DND-41 (cell line): ENCODE measurements at regions not wholly inside any gene's neighbourhood (a gene's known extent, or its start where the extent isn't known, plus 50 kb on each side); places are given as distances from the start of the nearest gene placed in this dataset.

Source experiments
- ATAC-seq: fragments of 200-7000 bp; cut with Tn5 transposase; 3 replicates; pipeline ENCODE4 v1.9.1; 2021; ENCODE audit warnings: low read depth; ENCODE audit not compliant: insufficient read depth
- DNase-seq: peaks from one replicate; pipeline ENCODE4 v3.0.0-alpha.2; 2020
- H2AFZ ChIP-seq: 2 replicates; pipeline ENCODE4 v1.6.0; 2012; ENCODE audit warnings: low read depth, low read length
- H3K27ac ChIP-seq: 2 replicates; pipeline ENCODE4 v1.5.1; 2012; ENCODE audit warnings: low read length, inconsistent platforms
- H3K27me3 ChIP-seq: fragments of 200-600 bp; sonication (generic); 2 replicates; pipeline ENCODE4 v1.6.0; 2012; ENCODE audit warnings: low read length, mild to moderate bottlenecking, inconsistent platforms; ENCODE audit not compliant: insufficient read depth, poor library complexity
- H3K36me3 ChIP-seq: 2 replicates; pipeline ENCODE4 v1.5.1; 2012; ENCODE audit warnings: low read length, inconsistent platforms; ENCODE audit not compliant: insufficient read depth
- H3K4me1 ChIP-seq: 2 replicates; pipeline ENCODE4 v1.5.1; 2012; ENCODE audit warnings: mild to moderate bottlenecking, low read length; ENCODE audit not compliant: insufficient read depth
- H3K4me2 ChIP-seq: 2 replicates; pipeline ENCODE4 v1.6.0; 2012; ENCODE audit warnings: mild to moderate bottlenecking, moderate library complexity, low read length, inconsistent platforms; ENCODE audit not compliant: insufficient read depth
- H3K4me3 ChIP-seq, 2 experiments: fragments of 200-600 bp in 1 of 2; shearing (Covaris generic) in 1 of 2; 2 replicates each; pipeline ENCODE4 v1.5.1; 2012 to 2016; ENCODE audit warnings: inconsistent platforms in 2 of 2, low read length in 2 of 2, mild to moderate bottlenecking in 2 of 2, low read depth in 1 of 2, moderate library complexity in 1 of 2
- H3K79me2 ChIP-seq: 2 replicates; pipeline ENCODE4 v1.6.0; 2012; ENCODE audit warnings: low read length, inconsistent platforms; ENCODE audit not compliant: insufficient read depth
- H3K9ac ChIP-seq: 2 replicates; pipeline ENCODE4 v1.6.0; 2012; ENCODE audit warnings: low read depth, mild to moderate bottlenecking, inconsistent platforms, low read length, moderate library complexity
- H3K9me3 ChIP-seq: 2 replicates; pipeline ENCODE4 v1.5.1; 2012; ENCODE audit warnings: low read length, moderate library complexity, mild to moderate bottlenecking, inconsistent platforms; ENCODE audit not compliant: insufficient read depth, severe bottlenecking
- H4K20me1 ChIP-seq: 2 replicates; pipeline ENCODE4 v1.6.0; 2012; ENCODE audit warnings: low read length; ENCODE audit not compliant: insufficient read depth
- CTCF ChIP-seq: IDR thresholded peaks from 2 replicates; pipeline ENCODE4 v1.5.1; 2012; ENCODE audit warnings: borderline replicate concordance, low read length, moderate library complexity, mild to moderate bottlenecking; ENCODE audit not compliant: poor library complexity, severe bottlenecking; ENCODE audit errors: extremely low read depth
- EZH2 ChIP-seq: IDR thresholded peaks from 3 replicates; pipeline ENCODE4 v1.6.1; 2012; ENCODE audit warnings: borderline replicate concordance, low read depth, mild to moderate bottlenecking, moderate library complexity, low read length, inconsistent platforms; ENCODE audit not compliant: severe bottlenecking

DNA sequence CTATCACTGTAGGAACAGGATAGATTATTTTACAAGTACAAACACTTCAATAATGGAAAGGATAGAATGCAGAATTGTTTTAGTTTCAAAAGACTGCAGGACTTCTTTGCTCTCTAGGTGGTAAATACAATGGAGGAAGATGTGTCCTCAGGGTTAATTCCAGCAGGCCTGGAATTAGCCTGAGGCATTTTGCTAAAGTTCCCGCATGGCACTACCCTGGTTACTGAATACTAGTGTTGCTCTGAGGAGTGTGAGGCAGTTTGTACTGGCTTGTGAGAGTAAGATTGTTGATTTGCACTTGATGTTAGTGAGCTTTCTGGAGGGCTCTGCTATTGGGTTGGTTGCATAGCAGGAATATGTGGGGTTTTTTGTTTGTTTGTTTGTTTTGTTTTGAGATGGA, 61.4 kb downstream of the FASLG start:
- H2AFZ ChIP-seq, result no peak overlapping the region
- ATAC-seq, result no peak
- H3K4me3 ChIP-seq, result no peak overlapping the region
- H3K4me1 ChIP-seq, result peaks cover 16% of the 10 kb centered on the region; the same call in 1 of the 2 replicates
- no peaks in the 10 kb centered on the region for H4K20me1 ChIP-seq
- no peak overlapping the region for H3K9ac ChIP-seq
- no peak overlapping the region for H3K4me2 ChIP-seq
- H3K9me3 ChIP-seq, result no peaks in the 10 kb centered on the region
- no peak overlapping the region for H3K27ac ChIP-seq
- H3K36me3 ChIP-seq, result no peaks in the 10 kb centered on the region
- TF ChIP-seq CTCF, result no peak
- TF ChIP-seq EZH2, result no peak
- DNase-seq, result no peak
- no peaks in the 10 kb centered on the region for H3K79me2 ChIP-seq
- no peaks in the 10 kb centered on the region for H3K27me3 ChIP-seq

DNA sequence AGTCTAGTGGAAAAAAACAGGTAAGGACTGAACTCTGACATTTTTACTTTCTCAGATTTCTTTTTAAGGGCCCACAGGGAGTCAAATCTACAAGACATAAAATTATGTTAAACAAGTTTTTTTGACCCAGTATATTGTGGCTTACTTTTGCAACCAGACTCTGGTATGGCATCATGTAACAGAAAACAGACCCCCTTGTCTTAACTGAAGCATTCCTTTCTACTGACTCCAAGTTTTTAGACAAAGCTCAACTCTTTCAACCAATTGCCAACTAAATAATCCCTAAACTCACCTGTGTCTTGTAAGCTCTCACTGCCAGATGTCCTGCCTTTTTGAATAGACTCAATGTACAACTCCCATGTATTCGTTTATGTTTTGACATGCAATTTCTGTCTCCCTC, 64.3 kb downstream of the FASLG start:
- Histone ChIP-seq H3K27ac (no peak overlapping the region), H3K36me3 (no peaks in the 10 kb centered on the region), H3K9me3 (peaks cover 4% of the 10 kb centered on the region), H2AFZ (no peak overlapping the region), H3K9ac (no peak overlapping the region), H3K4me1 (peaks cover 11% of the 10 kb centered on the region; the same call in 1 of the 2 replicates), H3K4me2 (no peak overlapping the region), H3K27me3 (no peaks in the 10 kb centered on the region), H4K20me1 (no peaks in the 10 kb centered on the region), H3K79me2 (no peaks in the 10 kb centered on the region), H3K4me3 (no peak overlapping the region)
- DNase-seq, result no peak
- TF ChIP-seq CTCF (no peak), EZH2 (no peak)
- ATAC-seq, result no peak

DNA sequence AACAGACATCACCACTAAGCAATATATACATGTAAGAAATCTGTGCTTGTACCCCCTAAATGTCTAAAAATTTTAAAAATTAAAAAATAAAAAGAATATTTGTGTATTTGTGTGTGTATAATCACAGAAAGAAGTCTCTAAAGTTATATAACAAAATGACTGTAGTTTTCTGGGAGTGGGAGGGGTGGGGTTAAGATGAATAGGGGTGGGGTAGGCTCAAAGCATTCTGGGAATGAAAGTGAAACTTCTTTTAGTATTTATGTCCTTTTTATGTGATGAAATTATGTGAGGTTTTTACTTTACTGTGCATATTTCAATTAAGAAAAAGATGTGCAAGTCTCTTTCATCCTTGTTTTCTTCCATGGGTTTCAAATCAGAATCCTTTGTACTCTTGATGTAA, 65.3 kb downstream of the FASLG start:
- Histone ChIP-seq H4K20me1 (no peaks in the 10 kb centered on the region), H3K4me1 (peaks cover 6% of the 10 kb centered on the region; the same call in 1 of the 2 replicates), H3K4me2 (no peak overlapping the region), H3K27me3 (no peaks in the 10 kb centered on the region), H3K79me2 (no peaks in the 10 kb centered on the region), H3K4me3 (no peak overlapping the region), H2AFZ (no peak overlapping the region), H3K9me3 (peaks cover 10% of the 10 kb centered on the region), H3K27ac (no peak overlapping the region), H3K9ac (no peak overlapping the region), H3K36me3 (no peaks in the 10 kb centered on the region)
- DNase-seq (no peak), ATAC-seq (no peak)
- TF ChIP-seq CTCF (no peak), EZH2 (no peak)
